ENCODE measurements at regions not wholly inside any gene's neighbourhood (a gene's known extent, or its start where the extent isn't known, plus 50 kb on each side); places are given as distances from the start of the nearest gene placed in this dataset.

DNA sequence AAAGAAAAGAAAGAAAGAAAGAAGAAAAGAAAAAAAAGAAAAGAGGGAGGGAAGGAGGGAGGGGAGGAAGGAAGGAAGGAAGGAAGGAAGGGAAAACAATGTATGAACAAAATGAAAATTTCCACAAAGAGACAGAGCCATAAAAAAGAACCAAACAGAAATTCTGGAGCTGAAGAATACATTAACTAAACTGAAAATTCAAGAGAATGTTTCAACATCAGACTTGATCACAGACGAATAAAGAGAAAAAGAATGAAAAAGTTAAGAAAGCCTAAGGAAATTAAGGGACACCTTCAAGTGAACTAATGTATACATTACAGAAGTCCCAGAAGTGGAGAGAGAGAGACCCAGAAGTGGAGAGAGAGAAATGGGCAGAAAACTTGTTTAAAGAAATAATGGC is 60.9 kb upstream of the RAB6C start (continued):
- TF ChIP-seq ZBTB17 (CRISPR knock-in tag; IDR thresholded peaks at IDR 0.05) = no peak

DNA sequence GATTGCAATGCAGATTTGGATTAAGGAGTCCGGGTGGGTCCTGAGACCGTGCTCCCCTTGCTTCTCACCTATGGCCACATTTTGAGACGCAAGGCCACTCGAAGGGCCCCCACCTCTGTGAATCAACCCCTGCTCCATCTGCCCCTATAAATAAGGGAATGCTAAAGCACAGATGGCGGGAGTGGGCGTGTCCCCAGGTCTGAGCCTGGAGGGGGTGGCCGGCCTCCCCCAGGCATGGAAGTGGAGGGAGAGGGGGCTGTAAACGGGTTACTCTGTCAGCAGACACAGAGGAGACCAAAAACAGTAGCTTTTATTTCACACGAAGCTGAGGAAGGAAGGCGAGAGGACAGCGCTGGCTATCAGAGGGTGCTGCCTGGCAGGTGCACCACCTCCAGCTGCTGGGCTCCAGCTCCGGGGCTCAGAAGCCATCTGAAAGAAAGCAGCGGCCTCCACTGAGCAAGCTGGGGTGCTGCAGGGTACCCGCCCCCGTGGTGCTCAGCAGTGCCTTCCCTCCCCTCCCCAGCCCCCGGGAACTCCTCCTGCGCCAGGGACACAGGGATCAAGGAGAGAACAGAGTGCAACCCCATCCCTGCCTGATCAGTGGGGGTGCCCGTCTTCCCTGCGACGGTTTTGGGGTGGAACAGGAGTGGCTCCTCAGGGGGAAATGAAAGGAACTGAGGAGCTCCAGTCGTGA is 56.7 kb upstream of the RAB6C start:
- in situ Hi-C loops (cut with MboI) (no loop called here), intact Hi-C loops (cut with micrococcal nuclease) (no loop called here)
- Histone ChIP-seq H3K79me2 (ENCODE audit: control insufficient read depth, insufficient read depth, low read length) (no peaks in the 10 kb centered on the region), H3K4me3 (no peak overlapping the region), H4K20me1 (replicated peaks; ENCODE audit: control insufficient read depth, insufficient read depth, low read length) (no peaks in the 10 kb centered on the region), H3K27me3 (ENCODE audit: control insufficient read depth in 2 of 2, insufficient read depth in 2 of 2, low read length in 2 of 2) (no peaks in the 10 kb centered on the region; a peak in 1 of 5 replicates), H3K4me1 (replicated peaks in 1 of 2; ENCODE audit: control insufficient read depth in 2 of 2, insufficient read depth in 2 of 2, low read length in 2 of 2) (peaks cover 0 to 6% of the 10 kb centered on the region in 2 experiments; a peak in 2 of 5 replicates), H3K9me1 (ENCODE audit: control insufficient read depth, insufficient read depth, low read length) (no peaks in the 10 kb centered on the region), H2AFZ (ENCODE audit: low read depth, low read length) (no peak overlapping the region), H3K36me3 (ENCODE audit: control insufficient read depth, insufficient read depth, low read length) (no peaks in the 10 kb centered on the region), H3K9me3 (replicated peaks; ENCODE audit: control insufficient read depth, insufficient read depth, low read depth, low read length) (no peaks in the 10 kb centered on the region; the same call in 1 of the 2 replicates), H3K27ac (ENCODE audit: extremely low read depth, low read depth, low read length) (no peak overlapping the region), H3K4me2 (ENCODE audit: insufficient read depth, low read length) (no peak overlapping the region), H3K9ac (ENCODE audit: insufficient read depth in 1 of 2, low read depth in 2 of 2, low read length in 2 of 2) (no peak overlapping the region)
- TF ChIP-seq TCF3 (CRISPR knock-in tag; IDR thresholded peaks at IDR 0.05) (no peak), TAF15 (IDR thresholded peaks at IDR 0.05; ENCODE audit: low read depth, low read length) (no peak), ZNF197 (CRISPR knock-in tag; IDR thresholded peaks at IDR 0.05; ENCODE audit: low read depth) (no peak), SAP30 (IDR thresholded peaks at IDR 0.05; ENCODE audit: borderline replicate concordance, insufficient read depth, low read depth, low read length, poor library complexity, severe bottlenecking) (no peak)
- TF ChIP-seq, protein P1, sequence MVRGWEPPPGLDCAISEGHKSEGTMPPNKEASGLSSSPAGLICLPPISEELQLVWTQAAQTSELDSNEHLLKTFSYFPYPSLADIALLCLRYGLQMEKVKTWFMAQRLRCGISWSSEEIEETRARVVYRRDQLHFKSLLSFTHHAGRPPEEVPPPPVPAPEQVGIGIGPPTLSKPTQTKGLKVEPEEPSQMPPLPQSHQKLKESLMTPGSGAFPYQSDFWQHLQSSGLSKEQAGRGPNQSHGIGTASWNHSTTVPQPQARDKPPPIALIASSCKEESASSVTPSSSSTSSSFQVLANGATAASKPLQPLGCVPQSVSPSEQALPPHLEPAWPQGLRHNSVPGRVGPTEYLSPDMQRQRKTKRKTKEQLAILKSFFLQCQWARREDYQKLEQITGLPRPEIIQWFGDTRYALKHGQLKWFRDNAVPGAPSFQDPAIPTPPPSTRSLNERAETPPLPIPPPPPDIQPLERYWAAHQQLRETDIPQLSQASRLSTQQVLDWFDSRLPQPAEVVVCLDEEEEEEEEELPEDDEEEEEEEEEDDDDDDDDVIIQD (CRISPR knock-in tag; IDR thresholded peaks at IDR 0.05) = no peak
- ChIA-PET CTCF (ENCODE audit: low intra/inter-chr PET ratio) (no interaction called here), POLR2A (interaction anchor here (0.6 kb wide), 1 partner anchor 1067 kb away, joined by 3 read pairs; no protein-coding TSS in a partner anchor)
- 2% methylated on average over 16 of the region's 21 CpGs for WGBS (ENCODE audit: insufficient coverage, low coverage, missing lambda C conversion rate)
- ATAC-seq = peak; percentile 42
- no TSS peak for BruUV-seq (replicated peaks)
- FAIRE-seq = no peak
- no peak for DNase-seq (ENCODE audit: extremely low read depth in 1 of 4, low spot score in 3 of 4)
